ENCODE measurements at regions not wholly inside any gene's neighbourhood (a gene's known extent, or its start where the extent isn't known, plus 50 kb on each side); places are given as distances from the start of the nearest gene placed in this dataset.

DNA sequence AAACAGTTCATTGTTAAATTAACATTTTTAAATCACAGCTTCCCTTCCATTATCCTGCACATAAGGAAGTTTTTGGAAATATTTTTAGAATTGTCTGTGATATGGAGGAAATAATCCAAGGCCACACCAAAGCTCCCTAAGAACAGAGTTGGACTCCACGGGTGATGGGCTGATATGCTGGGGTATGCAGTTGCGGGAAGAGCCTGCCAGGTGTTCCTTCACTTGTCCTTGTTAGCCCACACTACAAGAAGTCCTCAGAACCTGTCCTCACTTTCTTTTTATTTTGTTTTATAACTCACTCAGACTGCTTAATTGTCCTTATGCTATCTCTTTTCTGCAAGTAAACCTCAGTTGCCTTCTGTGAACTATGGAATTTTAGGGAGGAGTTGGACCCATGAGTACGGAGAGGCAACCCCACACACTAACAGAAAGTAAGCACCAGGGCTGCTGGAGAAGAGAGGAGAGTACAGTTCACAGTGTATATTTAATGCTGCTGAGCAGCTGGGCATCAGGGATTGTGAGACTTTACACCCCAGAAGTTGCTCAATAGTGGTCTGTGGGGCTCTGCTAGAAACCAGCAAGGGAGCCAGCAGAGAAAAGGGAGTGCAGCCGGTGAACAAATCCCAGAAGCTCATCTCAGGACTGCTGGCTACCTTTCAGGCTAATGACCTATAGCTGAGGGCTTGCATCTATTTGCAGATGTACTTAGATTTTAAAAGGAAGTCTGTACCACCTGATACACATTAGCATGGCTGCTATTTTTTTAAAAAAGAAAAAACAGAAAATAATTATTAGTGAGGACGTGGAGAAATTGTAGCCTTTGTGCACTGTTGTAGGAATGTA is 64.6 kb upstream of the FOXN2 start:
- no peak for DNase-seq (ENCODE audit: low read depth in 2 of 3, low spot score in 2 of 3)

DNA sequence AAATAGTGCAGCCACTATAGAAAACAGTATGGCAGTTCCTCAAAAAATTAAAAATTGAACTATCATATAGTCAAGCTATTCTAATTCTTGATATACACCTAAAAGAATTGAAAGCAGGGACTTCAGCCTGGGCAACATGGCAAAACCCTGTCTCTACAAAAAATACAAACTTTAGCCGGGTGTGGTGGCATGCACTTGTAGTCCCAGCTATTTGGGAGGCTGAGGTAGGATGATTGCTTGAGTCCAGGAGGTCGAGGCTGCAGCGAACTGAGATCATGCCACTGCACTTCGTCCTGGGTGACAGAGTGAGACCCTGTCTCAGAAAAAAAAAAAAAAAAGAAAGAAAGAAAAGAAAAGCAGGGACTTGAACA is 64.0 kb upstream of the FOXN2 start:
- no peak for DNase-seq (ENCODE audit: low read depth in 2 of 3, low spot score in 2 of 3)

DNA sequence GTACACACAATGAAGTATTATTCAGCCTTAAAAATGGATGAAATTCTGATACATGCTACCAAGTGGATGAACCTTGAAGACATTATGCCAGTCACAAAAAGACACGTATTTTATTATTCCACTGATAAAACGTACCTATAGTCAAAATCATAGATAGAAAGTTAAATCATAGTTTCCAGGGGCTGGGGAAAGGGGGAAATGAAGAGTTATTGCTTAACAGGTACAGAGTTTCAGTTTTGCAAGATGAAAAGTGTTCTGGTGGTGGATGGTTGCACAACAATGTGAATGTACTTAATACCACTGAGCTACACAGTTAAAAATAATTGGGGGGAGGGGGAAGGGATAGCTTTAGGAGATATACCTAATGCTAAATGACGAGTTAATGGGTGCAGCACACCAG is 63.5 kb upstream of the FOXN2 start:
- DNase-seq (ENCODE audit: low read depth in 2 of 3, low spot score in 2 of 3) = peak in 1 of 3 donors; percentile 9

DNA sequence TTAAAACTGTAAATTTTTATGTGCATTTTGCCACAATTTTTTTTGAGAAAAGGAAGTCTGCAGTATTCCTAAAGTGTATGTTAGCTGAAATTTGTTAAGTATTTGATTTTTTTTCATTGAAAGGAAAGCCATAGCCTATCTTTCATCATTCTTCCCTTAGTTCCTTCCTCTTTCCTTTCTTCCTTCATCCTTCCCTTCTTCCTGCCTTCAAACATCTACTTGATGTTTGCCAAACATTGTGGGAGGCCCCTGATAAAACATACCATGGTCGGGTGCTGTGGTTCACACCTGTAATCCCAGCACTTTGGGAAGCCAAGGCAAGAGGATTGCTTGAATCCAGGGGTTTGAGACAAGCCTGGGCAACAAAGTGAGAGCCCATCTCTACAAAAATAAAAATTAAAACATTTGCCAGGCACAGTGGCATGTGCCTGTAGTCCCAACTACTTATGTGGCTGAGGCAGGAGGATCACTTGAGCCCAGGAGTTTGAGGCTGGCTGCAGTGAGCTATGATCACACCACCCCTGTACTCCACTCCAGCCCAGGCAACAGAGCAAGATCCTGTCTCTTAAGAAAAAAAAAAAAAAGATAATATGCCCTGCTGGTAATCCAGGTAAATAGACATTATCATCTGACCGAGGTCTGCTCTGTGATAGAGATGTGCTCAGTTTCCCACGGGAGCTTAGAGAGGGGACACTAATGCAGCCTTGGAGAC is 62.9 kb upstream of the FOXN2 start:
- DNase-seq (ENCODE audit: low read depth in 2 of 3, low spot score in 2 of 3) = no peak

DNA sequence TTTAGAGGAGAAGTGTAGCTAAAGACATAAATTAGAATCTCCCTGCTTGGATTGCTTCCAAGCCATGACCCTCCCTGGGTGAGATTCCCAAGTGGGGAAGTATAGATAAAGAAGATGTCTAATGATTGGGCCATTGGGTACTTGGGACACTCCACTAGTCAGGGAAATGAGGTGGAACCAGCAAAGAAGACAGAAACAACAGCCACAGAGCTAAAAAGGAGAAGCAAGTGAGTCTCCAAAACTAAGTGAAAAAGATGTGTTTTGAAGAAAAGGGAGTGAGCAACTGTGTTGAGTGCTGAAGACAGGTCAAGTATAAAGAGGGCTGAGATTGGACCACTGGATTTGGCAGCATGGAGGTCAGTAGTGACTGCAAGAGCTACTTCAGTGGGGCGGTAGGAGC is 61.2 kb upstream of the FOXN2 start:
- DNase-seq (ENCODE audit: low read depth in 2 of 3, low spot score in 2 of 3) = no peak

DNA sequence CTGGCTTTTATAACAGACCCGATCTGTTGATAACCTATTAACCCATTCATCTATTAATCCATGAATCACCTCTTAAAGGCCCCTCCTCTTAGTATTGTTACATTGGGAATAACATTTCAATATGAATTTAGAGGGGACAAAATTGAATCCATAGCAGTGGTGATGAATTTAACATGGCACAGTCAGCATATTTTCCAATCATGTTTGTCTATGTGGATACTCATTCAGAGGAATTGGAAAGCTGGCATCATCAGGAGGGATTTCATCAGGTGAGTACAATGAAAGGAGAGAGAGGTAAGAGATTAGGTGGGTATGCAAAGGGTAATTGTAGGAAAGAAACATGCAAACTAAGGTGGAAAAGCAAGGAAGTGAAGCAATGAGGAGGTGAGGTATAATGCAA is 59.6 kb upstream of the FOXN2 start:
- no peak for DNase-seq (ENCODE audit: low read depth in 2 of 3, low spot score in 2 of 3)

DNA sequence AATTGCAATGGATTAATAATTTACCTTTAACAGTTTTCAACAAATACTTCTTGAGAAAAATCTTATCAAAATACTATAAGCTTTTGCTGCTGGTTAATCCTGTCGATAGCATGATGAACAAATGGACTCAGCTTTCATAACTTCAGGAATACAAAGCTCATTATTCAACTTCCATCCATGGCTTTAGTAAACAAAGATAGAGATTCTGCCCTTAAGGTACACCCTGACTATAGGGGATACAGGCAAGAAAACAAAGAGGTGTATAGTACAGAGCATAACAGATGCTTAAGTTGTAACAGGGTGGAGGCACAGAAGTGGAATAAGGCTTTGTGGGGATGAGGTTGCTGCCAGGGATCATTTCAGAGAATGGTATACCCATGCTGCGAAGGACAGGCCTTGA is 57.0 kb upstream of the FOXN2 start:
- no peak for DNase-seq (ENCODE audit: low read depth in 2 of 3, low spot score in 2 of 3)

DNA sequence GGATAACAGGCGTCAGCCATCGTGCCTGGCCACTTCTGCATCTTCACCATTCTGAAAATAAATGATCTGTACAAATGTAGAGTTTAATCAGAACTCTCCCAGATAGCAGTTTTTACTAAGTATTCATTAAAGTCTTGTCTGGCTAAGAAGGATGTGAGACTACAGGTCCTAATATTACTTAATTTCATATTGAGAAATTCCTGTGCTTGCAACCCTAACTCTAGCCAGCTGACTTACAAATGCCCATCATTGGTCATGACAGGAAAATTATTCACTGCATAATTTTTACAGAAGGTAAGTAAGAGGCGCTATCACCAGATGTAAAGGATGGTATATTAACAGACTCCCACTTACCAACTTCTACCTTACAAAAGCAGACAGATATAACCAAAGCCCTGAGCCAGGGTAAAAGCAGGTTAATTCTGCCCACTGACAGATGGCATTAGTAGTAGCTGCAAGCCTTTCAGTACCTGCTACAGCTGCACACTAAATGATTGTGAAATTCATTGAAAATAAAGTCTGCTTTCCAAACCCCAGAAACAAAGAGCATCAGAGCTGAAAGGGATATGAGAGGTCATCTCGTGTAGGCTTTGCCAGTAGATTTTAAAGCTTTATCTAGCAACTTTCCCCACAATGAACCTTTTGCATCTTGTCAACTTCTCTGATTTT is 55.9 kb upstream of the FOXN2 start:
- no peak for DNase-seq (ENCODE audit: low read depth in 2 of 3, low spot score in 2 of 3)

DNA sequence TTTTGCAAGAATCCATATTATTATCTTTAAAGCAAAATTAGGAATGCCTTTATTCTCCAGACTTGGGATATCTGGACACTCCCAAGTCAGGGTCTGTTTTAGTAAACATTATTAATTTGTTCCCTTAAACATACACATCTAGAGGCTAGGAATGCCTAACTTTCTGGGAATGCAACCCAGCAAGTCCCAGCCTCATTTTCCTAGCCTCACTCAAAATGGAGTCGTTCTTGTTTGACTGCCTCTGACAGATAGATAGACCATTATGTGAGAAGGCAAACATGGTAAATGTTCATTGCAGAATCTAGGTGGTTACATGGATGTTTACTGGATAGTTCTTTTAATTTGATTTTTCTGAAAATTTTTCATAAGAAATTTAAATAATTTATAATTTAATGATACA is 54.7 kb upstream of the FOXN2 start:
- DNase-seq (ENCODE audit: low read depth in 2 of 3, low spot score in 2 of 3) = no peak

DNA sequence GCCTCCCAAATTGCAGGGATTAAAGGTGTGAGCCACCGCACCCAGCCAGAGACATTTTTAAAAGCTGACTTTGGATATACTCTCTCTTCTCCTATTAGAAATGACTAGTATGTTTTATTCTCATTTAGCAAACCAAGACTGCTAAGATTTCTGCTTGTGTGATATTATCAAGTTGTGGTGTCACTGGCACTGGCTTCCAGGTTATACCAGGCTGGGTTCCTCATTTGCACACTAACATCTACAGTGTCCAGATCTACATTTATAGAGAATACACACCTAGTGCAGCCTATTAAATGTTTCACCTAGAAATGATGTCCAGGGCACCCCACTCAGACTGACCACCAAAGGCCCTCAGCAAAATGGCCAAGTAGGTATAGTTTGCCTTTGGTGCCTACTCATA is 49.9 kb upstream of the FOXN2 start:
- peak in 2 of 3 donors; percentile 20 to 57 for DNase-seq (ENCODE audit: low read depth in 2 of 3, low spot score in 2 of 3)
